GM08714 (cell line): ENCODE measurements at regions not wholly inside any gene's neighbourhood (a gene's known extent, or its start where the extent isn't known, plus 50 kb on each side); places are given as distances from the start of the nearest gene placed in this dataset.
A peak's percentile ranks its signal among the peaks of the same experiment; 100 is the strongest.

Source experiments
- H3K4me3 ChIP-seq: fragments of 200-500 bp; sonication (Bioruptor generic); 2 replicates; pipeline ENCODE4 v1.5.1; 2014; ENCODE audit warnings: mild to moderate bottlenecking, low read length, inconsistent platforms
- ZNF274 ChIP-seq: IDR thresholded peaks from 2 replicates; pipeline ENCODE4 v1.6.1; 2012; ENCODE audit warnings: mild to moderate bottlenecking, low read depth, low read length

GRCh38 chr6:139846538-139847456, 472.3 kb upstream of the CITED2 start:
- no peak for TF ChIP-seq ZNF274
- peak overlapping the region; percentile 14; the same call in 1 of the 2 replicates for H3K4me3 ChIP-seq

GRCh38 chr6:139844907-139845306, 470.5 kb upstream of the CITED2 start:
- no peak for TF ChIP-seq ZNF274

GRCh38 chr6:139841794-139842215, 467.4 kb upstream of the CITED2 start:
- TF ChIP-seq ZNF274, result no peak
- H3K4me3 ChIP-seq, result no peak overlapping the region

More at GRCh38 chr6:139844907-139845306, 470.5 kb upstream of the CITED2 start:
- no peak overlapping the region for H3K4me3 ChIP-seq

GRCh38 chr6:139839506-139840156, 465.2 kb upstream of the CITED2 start:
- TF ChIP-seq ZNF274, result no peak
- H3K4me3 ChIP-seq, result no peak overlapping the region

DNA sequence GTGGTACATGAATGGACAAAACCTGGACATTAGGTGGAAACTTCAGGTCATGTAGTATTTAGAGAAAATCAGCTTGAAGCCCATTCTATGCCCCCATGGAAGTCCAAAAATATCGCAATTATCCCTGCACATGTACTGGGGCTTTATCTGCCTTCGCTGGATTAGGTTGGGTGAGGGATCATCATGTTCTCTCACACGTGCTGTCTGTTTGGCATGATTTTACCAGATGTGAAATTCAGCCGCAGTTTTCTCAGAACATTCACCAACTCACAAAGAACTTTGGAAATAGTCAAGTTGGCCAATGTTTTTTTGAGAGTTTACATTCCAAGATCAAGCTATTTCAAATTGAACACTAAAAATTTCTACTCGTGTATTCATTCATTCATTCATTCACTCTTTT, 459.8 kb upstream of the CITED2 start:
- H3K4me3 ChIP-seq, result no peak overlapping the region
- no peak for TF ChIP-seq ZNF274

DNA sequence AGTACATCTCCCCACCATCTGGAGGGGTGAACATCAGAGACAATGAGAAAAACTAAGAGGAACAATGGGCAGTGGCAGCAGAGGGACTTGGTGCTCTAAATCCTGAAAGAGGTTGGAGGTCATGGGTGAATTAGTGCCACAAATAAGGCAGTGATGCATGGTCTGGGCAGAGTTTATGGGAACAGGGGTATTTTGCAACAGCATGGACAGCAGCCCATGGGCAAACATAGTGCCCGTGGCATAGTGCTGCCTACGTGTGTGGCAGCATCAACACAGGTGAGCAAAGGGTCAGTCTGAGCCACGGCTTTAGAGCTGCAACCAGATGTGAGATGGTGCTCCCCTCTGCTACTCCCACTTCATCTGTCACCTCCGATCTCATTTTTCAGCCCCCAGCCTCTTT, 459.1 kb upstream of the CITED2 start:
- no peak for TF ChIP-seq ZNF274
- no peak overlapping the region for H3K4me3 ChIP-seq

DNA sequence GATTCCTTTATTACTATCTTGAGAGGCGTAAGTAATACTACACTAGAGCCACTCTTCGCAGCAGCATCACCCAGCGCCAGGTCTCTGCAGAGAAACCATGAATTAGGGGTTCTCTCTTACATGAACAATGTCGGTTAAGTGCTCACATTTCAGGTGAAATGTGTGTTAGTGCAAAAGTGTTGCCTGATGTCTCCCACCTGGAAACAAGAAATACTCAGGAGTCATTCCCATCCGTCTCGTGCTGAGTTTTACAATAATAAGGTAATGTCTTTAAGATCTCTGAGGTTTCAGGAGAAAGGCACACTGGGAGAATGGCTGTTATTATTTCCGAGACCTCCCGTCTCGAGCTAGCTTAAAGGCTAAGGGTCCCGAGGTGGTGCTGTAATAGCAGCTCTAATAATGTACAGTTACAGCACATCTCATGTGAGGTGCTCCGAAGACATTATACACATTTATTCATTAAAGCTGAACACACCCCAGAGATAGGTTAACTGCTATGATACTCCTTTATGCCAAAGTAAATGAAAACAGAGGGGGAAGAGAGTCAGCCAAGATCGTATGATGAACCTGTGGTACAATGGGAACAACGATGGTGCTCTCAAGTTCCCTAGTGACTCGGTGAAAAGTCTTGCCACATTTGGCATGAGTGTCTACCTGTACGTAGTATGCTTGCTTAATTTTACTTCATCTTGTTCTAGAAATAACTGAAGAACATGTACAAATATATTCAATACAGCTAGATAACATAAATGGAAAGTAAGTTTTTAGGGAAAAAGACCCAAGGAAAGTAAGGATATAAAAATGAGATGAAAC, 458.3 kb upstream of the CITED2 start:
- no peak for TF ChIP-seq ZNF274
- no peak overlapping the region for H3K4me3 ChIP-seq

DNA sequence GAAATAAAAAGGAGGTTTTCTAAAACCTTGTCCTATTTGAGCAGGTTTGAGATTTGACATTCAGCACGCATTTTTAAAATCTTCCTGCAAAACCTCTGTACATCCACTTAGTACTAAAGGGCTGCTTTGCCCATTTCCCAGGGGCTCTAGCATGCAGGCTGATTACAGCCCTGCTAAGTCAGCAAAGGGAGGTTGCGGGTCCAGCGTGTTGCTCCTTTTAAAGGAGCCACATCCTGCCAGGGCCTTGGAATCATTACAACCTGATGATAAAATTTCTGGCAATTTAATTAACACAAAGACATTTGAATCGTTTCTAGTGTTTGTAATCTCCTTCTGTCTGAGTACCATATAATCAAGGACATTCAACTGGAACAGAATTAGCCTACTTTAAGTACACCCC, 455.1 kb upstream of the CITED2 start:
- TF ChIP-seq ZNF274, result no peak
- no peak overlapping the region for H3K4me3 ChIP-seq

DNA sequence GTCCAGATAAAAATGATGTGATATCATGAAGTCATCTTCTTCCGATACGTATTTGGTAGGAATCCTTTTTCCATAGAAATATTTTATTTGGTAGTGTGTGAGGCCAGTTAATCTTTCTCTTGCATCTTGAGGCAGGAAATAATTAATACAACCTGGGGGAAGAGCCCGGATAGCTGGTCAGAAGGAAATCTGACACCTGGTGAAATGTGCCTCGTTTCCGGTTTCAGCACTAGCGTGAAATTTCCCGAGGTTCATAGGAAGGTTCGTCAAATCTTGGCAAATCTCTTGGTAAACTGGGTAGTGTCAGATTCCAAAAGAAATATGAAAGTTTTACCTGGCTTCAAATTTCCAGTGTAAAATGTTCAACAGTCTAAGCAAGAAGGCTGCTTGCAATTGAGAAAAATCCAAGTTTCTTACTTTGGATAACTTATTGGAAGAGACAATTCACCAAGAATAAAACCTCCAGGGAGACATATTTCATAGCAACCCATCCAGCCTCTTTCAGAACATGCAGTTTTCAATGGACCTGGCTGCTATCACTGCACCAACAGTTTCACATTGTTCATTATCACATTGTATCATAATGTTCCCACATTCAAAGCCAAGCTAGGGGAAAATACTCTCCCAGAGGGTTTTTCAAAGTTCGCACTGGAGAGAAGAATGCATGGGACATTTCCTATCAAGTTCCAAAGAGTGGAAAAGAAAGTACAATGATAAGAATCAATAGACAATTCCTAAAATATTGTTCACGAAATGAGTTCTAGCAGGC, 454.5 kb upstream of the CITED2 start:
- no peak overlapping the region for H3K4me3 ChIP-seq
- no peak for TF ChIP-seq ZNF274

- TF ChIP-seq ZNF274, result no peak
- no peak overlapping the region for H3K4me3 ChIP-seq
Measured at GRCh38 chr6:139825935-139826374, 451.5 kb upstream of the CITED2 start.

GRCh38 chr6:139824864-139825263, 450.4 kb upstream of the CITED2 start:
- TF ChIP-seq ZNF274, result no peak
- no peak overlapping the region for H3K4me3 ChIP-seq

- no peak overlapping the region for H3K4me3 ChIP-seq
- TF ChIP-seq ZNF274, result no peak
Measured at GRCh38 chr6:139823808-139824126, 449.3 kb upstream of the CITED2 start.

DNA sequence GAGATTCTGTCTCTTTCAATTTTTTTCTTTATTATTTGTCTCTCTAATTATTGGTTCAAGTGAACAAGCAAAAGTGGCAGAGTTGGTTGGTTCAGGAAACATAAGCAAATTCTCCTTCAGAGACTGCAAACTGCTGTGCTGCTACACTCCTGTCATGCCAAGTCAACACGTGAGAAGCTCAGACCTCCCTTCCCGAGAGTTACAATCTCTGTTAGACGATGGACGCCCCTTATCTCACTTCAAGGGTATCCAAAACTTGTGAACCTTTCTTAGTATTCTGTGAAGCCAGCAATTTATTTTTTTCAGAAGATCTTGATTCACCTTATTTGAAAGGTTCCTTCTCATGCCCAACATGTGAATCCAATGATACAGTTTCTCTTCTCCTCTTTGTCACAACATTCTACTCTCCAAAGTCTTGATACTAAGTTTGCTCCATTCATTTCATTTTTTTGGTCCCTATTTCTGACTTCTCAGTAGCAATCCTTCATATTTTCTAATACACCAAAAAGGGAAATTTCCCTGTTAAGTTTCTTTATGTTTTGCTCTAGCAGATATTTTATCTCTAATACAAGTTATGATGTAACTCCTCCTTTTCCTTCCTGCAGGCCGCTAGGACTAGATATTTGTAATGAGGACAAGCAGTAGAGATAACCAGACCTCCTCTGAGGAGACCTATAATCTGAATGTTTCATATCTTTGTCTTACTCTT, 448.8 kb upstream of the CITED2 start:
- H3K4me3 ChIP-seq, result no peak overlapping the region
- no peak for TF ChIP-seq ZNF274
